Rectal smooth muscle tissue (tissue), 1 donor: ENCODE measurements at regions not wholly inside any gene's neighbourhood (a gene's known extent, or its start where the extent isn't known, plus 50 kb on each side); places are given as distances from the start of the nearest gene placed in this dataset.
"Not testable (repeated sequence)": the region's sequence is repeated elsewhere in the genome, so short reads cannot be mapped to it uniquely, and the experiment has no call there.

Source experiments
- H3K27ac ChIP-seq: one replicate; pipeline ENCODE4 v1.7.0; 2013; ENCODE audit warnings: low read depth, low read length, inconsistent platforms
- H3K27me3 ChIP-seq: one replicate; pipeline ENCODE4 v1.7.0; 2013; ENCODE audit warnings: low read length; ENCODE audit not compliant: control insufficient read depth, insufficient read depth
- H3K36me3 ChIP-seq: one replicate; pipeline ENCODE4 v1.7.0; 2013; ENCODE audit warnings: low read length; ENCODE audit not compliant: control insufficient read depth, insufficient read depth
- H3K4me1 ChIP-seq: one replicate; pipeline ENCODE4 v1.7.0; 2013; ENCODE audit warnings: low read length; ENCODE audit not compliant: control insufficient read depth, insufficient read depth
- H3K4me3 ChIP-seq: one replicate; pipeline ENCODE4 v1.7.0; 2013; ENCODE audit warnings: low read length
- H3K9ac ChIP-seq: one replicate; pipeline ENCODE4 v1.7.0; 2013; ENCODE audit warnings: low read length

GRCh38 chr10:90118567-90118966, 417.2 kb downstream of the KIF20B start:
- H3K36me3 ChIP-seq, H3K4me3 ChIP-seq, H3K4me1 ChIP-seq, H3K27me3 ChIP-seq, H3K9ac ChIP-seq, H3K27ac ChIP-seq: not testable (repeated sequence)

GRCh38 chr10:90119631-90120280, 418.4 kb downstream of the KIF20B start:
- not testable (repeated sequence) for H3K9ac ChIP-seq, H3K27me3 ChIP-seq, H3K4me1 ChIP-seq, H3K4me3 ChIP-seq, H3K27ac ChIP-seq, H3K36me3 ChIP-seq

- no peaks in the 10 kb centered on the region for H3K36me3 ChIP-seq
- no peak overlapping the region for H3K9ac ChIP-seq
- H3K27ac ChIP-seq, result no peak overlapping the region
- H3K4me3 ChIP-seq, result no peak overlapping the region
- H3K4me1 ChIP-seq, result no peaks in the 10 kb centered on the region
- H3K27me3 ChIP-seq, result no peaks in the 10 kb centered on the region
These were observed 424.3 kb downstream of the KIF20B start for GRCh38 chr10:90125456-90126255.

DNA sequence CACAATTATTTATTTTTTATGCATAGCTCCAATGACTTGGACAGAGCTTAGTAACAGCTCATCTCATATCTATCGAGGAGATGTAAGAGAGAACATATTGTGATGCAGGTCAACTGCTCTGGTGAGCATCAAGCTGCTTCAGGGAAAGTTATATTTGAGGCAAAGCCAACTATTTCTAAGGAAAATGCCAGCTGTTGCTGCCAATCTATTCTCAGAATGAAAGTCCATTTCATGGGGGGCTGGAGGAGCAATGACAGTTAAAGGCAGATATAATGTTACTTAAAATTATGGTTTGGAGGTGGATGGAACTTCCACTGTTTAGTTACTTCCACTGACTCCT, 424.8 kb downstream of the KIF20B start:
- H3K9ac ChIP-seq, result no peak overlapping the region
- no peaks in the 10 kb centered on the region for H3K27me3 ChIP-seq
- H3K4me3 ChIP-seq, result no peak overlapping the region
- H3K4me1 ChIP-seq, result no peaks in the 10 kb centered on the region
- no peaks in the 10 kb centered on the region for H3K36me3 ChIP-seq
- H3K27ac ChIP-seq, result no peak overlapping the region

DNA sequence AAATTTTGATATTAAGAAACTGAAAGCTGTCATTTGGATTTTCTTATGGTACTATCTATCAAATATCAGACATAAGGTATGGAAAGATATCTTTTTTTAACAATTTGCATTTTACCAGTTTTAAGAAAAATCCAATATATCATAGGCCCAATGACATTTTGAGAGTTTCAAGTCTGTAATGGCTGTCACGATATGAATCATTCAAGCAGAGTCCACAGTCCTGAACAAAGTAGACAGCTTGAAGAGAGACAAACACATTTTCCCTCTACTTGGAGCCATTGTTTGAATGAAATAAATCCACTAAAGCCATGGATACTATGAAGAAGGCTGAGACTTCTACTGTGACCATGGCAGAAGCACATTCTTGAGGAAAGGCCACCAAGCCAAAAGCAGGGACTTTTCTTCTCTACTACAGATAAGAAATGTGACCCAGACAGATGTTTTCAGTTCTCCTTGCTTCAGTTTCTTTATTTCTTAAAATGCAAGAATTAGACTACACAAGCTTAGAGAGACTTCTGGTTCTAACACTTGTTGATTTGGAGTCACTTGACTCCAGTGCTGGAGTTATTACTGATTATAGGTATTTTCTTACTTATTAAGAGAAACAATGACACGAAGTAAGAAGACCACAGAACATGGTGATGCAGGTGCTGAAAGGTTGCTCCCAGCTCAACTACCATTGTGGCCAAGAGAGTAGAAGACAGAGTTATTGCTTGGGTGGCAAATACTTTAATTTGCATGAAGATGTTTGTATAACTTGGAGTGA, 429.1 kb downstream of the KIF20B start:
- H3K9ac ChIP-seq, result no peak overlapping the region
- no peaks in the 10 kb centered on the region for H3K27me3 ChIP-seq

GRCh38 chr10:90133606-90134005, 432.2 kb downstream of the KIF20B start:
- Histone ChIP-seq H3K36me3 (no peaks in the 10 kb centered on the region), H3K9ac (no peak overlapping the region), H3K4me1 (no peaks in the 10 kb centered on the region), H3K27ac (no peak overlapping the region), H3K27me3 (no peaks in the 10 kb centered on the region), H3K4me3 (no peak overlapping the region)

More for the DNA sequence above, 429.1 kb downstream of the KIF20B start:
- H3K4me3 ChIP-seq, result no peak overlapping the region
- no peaks in the 10 kb centered on the region for H3K36me3 ChIP-seq
- H3K4me1 ChIP-seq, result no peaks in the 10 kb centered on the region
- no peak overlapping the region for H3K27ac ChIP-seq

- H3K27ac ChIP-seq, result no peak overlapping the region
- no peak overlapping the region for H3K9ac ChIP-seq
- no peak overlapping the region for H3K4me3 ChIP-seq
- H3K27me3 ChIP-seq, result no peaks in the 10 kb centered on the region
- no peaks in the 10 kb centered on the region for H3K36me3 ChIP-seq
- H3K4me1 ChIP-seq, result no peaks in the 10 kb centered on the region
These were observed 435.4 kb downstream of the KIF20B start for GRCh38 chr10:90136731-90137316.

GRCh38 chr10:90138844-90139243, 437.5 kb downstream of the KIF20B start:
- H3K4me1 ChIP-seq, result no peaks in the 10 kb centered on the region
- H3K36me3 ChIP-seq, result no peaks in the 10 kb centered on the region
- no peak overlapping the region for H3K9ac ChIP-seq
- H3K4me3 ChIP-seq, result no peak overlapping the region
- H3K27ac ChIP-seq, result no peak overlapping the region
- no peaks in the 10 kb centered on the region for H3K27me3 ChIP-seq

GRCh38 chr10:90141791-90142190, 440.4 kb downstream of the KIF20B start:
- no peak overlapping the region for H3K27ac ChIP-seq
- H3K9ac ChIP-seq, result no peak overlapping the region
- no peak overlapping the region for H3K4me3 ChIP-seq
- H3K27me3 ChIP-seq, result no peaks in the 10 kb centered on the region
- H3K36me3 ChIP-seq, result no peaks in the 10 kb centered on the region
- H3K4me1 ChIP-seq, result no peaks in the 10 kb centered on the region

- Histone ChIP-seq H3K4me3 (no peak overlapping the region), H3K27me3 (no peaks in the 10 kb centered on the region), H3K36me3 (no peaks in the 10 kb centered on the region), H3K4me1 (no peaks in the 10 kb centered on the region), H3K9ac (no peak overlapping the region), H3K27ac (no peak overlapping the region)
These were observed 442.5 kb downstream of the KIF20B start for GRCh38 chr10:90143937-90144336.

GRCh38 chr10:90148116-90148855, 446.9 kb downstream of the KIF20B start:
- Histone ChIP-seq H3K4me1 (no peaks in the 10 kb centered on the region), H3K4me3 (no peak overlapping the region), H3K27me3 (no peaks in the 10 kb centered on the region), H3K9ac (no peak overlapping the region), H3K36me3 (no peaks in the 10 kb centered on the region), H3K27ac (no peak overlapping the region)

DNA sequence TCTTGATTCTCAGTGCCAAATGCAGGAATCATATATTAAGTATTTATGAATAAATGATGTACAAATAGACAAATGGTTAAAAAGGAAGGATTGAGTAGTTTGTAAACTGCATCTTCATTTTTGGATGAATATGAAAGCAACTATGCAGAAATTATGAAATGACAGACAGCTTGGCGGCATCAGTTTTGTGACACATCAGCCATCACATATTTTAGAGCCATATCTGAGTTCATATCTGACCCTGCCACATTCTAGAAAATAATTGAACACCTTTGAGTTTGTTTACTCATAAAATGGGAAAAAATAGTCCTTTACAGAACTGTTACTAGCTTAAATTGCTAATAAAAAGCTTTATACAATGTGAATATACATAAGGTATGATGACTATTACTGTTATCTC, 448.2 kb downstream of the KIF20B start:
- Histone ChIP-seq H3K36me3 (no peaks in the 10 kb centered on the region), H3K4me3 (no peak overlapping the region), H3K27ac (no peak overlapping the region), H3K27me3 (no peaks in the 10 kb centered on the region), H3K9ac (no peak overlapping the region), H3K4me1 (no peaks in the 10 kb centered on the region)
